ENCODE measurements at regions not wholly inside any gene's neighbourhood (a gene's known extent, or its start where the extent isn't known, plus 50 kb on each side); places are given as distances from the start of the nearest gene placed in this dataset.

DNA sequence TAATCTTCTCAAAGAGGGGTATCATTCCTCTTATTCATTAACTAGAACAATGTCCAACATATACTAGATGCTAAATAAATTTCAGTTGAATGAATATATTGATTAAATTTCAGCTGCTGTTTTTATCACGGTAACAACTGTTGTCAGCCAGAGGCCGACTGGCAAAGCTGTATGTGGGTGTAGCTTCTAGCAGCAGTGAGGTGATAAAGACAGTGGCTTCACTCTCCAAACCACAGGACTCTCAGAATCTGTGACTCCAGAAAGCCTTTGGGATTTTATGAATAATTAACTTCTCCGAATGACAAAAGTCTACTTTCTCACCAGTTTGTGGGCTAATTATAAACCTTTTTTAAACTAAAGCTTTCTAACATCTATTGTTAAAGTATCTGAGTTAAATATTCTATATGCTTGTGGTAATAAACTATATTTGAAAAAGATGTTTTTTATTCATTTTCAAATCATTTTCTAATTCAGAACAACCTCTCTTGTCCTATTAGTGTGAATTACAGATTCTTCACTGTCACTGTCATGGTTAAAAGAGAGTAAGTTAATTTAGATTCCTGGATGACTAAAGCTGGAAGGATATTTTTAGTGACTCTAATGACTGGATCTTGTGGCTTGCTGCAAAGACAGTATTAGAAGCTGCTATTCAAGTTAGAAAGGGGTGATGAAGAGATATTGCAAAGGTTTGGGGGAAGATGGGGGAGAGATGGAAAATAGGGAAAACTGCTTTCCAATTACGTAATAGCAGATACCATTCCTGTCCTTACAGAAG, 796.4 kb upstream of the ARPP21 start:
- no peak for DNase-seq

GRCh38 chr3:34844323-34844620, 795.1 kb upstream of the ARPP21 start:
- DNase-seq = no peak

- DNase-seq = no peak
Measured at GRCh38 chr3:34851137-34851536, 788.2 kb upstream of the ARPP21 start.

- no peak for DNase-seq
Measured at GRCh38 chr3:34852844-34853439, 786.4 kb upstream of the ARPP21 start.

GRCh38 chr3:34856081-34856947, 783.0 kb upstream of the ARPP21 start:
- no peak for DNase-seq

- no peak for DNase-seq
Measured at GRCh38 chr3:34858067-34858660, 781.2 kb upstream of the ARPP21 start.

GRCh38 chr3:34859746-34860145, 779.6 kb upstream of the ARPP21 start:
- no peak for DNase-seq

DNA sequence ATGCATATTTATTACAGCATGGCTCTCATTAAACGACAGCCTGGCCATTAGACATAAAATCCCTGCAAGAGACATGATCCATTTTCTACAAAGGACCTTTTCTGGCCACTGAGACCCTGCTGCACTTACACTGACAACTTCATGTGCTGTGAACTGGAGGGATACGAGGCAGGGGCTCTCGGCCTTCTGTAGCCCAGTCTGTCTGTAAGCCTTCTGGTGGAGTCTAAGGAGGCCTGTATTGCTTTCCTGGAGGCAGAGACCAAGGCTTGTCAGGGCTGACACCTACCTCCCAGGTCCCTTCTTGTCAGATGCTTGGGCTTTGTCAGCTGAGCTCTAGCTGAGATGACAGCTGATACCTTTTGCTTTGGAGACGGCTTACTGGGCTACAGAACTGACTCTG, 776.9 kb upstream of the ARPP21 start:
- DNase-seq = no peak

DNA sequence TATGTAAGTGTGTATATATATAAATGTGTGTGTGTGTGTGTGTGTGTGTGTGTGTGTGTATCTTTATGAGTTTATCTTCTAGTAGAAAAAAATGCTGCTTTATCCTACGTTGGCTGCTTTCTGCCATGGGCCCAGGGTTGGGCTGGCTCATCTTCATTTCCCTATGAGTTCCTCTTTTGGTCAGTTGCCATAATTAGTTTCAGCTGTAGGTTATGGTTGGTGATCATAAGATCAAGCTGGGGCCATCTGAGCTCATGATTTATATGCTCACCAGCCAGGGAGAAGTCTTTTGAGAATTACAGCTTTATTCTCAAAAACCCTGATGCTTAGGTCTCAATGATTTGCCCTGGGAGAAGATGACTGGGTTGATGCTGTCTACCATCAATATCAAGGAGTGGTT, 775.8 kb upstream of the ARPP21 start:
- no peak for DNase-seq

- no peak for DNase-seq
Measured at GRCh38 chr3:34864011-34864410, 775.3 kb upstream of the ARPP21 start.

GRCh38 chr3:34865346-34865745, 774.0 kb upstream of the ARPP21 start:
- DNase-seq = no peak

- DNase-seq = no peak
Measured at GRCh38 chr3:34868935-34869334, 770.4 kb upstream of the ARPP21 start.

GRCh38 chr3:34869696-34870095, 769.6 kb upstream of the ARPP21 start:
- no peak for DNase-seq

DNA sequence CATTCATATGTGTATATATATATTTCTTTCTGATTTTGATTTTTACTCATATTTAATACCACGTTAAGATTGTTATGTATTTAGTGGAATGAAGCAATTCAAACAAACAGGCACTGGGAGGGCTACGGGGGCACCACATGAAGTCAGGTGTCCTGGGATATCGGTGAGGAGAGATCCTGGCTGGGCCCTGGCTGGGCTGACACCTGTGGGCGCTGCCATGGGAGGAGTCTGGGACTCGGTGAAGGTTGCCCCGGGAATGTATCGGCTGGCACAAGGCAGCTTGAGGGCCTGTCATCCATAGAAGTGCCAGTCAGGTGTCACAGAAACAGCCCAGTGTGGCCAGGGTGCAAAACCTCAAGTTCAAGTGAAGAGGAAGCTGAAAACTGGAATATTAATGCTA, 766.9 kb upstream of the ARPP21 start:
- DNase-seq = no peak

- DNase-seq = no peak
Measured at GRCh38 chr3:34876997-34877396, 762.3 kb upstream of the ARPP21 start.

DNA sequence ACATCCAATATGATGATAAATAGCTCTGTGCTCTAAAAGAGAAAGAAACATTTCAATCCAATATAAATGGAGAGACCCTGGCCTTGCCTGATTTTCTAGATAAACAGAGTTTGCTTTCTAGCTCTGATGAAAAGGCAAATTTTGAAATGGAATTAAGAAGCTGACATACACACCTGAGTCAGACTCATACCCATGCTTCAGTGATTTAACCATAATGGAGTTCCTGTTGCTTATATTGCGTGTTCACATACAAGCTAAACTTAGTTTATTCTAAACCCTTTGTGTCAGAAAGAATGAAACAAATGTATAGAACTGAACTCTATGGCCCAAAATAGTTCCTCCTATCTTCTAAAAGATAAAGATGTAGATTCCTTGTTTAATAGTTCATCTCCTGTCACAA, 760.8 kb upstream of the ARPP21 start:
- no peak for DNase-seq

- DNase-seq = no peak
Measured at GRCh38 chr3:34881026-34881425, 758.3 kb upstream of the ARPP21 start.

DNA sequence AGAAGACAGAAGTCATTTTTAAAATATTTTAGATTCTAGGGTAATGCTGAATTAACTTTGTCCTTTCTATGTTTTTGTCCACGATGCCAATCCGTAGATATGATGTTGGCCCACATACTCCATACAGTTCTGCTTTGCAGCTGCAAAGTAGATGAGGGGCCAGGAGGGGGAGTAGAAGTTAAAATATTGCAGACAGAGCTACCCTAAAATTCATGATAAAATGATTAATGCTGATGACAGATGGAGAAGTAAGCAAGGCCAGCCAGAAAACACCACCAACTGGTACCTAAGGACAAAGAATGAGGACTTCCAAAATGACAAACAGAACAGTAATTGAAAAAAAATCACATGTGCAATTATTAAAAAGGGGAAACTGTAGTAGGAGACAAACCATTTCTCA, 756.6 kb upstream of the ARPP21 start:
- DNase-seq = no peak

DNA sequence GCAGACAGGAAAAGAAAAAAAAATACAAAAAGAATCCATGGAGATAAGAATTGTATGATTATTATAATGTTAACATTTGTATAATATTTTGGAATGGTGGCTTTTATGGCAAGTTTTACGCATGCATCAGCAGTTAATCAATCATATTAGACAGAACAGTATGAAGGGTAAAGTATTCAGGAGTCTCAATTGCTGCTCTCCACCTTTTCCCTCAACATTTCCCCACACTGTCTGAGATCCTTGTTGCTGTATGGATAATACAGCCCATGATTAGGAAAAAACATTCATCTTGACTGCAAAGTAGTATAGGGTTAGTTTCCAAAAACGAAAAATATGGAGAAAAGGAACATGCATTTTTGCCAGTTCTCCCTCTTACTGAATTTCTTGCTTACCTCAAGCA, 755.3 kb upstream of the ARPP21 start:
- no peak for DNase-seq

DNA sequence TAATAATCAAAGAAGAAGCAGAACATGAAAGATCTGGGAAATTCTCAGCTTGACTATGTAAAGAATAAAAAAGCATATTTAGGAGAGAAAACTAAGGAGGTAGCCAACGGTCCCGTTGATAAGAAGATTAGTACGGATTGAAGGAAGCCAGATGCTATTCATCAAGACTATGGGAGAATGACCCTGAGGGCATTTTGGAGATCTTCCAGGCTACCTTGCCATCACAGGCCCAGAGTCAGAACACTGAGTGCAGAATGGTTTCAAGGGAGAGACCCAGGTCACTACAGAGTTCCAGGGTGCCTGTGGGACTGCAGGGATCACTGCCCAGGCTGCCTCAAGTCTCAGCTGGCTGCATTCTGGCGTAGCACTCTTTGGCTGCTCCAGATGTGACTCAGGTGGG, 752.9 kb upstream of the ARPP21 start:
- DNase-seq = no peak

GRCh38 chr3:34889641-34890040, 749.7 kb upstream of the ARPP21 start:
- DNase-seq = no peak

- no peak for DNase-seq
Measured at GRCh38 chr3:34890247-34890646, 749.1 kb upstream of the ARPP21 start.

DNA sequence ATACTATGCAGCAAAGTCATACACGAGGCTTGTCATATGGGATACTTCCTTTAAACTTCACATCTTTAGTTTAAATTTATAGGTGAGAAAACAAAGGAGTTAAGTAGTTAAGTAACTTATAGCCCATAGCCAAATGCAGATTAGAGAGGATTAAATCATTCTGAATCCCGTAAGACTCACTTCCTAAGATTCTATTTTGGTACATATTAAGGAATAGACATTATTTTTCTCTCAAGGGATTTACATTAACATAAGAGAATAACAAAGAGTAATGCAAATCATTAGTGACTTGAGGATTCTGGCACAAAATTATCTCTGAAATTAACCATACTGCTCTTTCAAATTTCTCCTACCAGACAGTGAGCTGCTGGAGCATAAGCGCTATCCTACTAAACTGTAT, 747.4 kb upstream of the ARPP21 start:
- DNase-seq = no peak

DNA sequence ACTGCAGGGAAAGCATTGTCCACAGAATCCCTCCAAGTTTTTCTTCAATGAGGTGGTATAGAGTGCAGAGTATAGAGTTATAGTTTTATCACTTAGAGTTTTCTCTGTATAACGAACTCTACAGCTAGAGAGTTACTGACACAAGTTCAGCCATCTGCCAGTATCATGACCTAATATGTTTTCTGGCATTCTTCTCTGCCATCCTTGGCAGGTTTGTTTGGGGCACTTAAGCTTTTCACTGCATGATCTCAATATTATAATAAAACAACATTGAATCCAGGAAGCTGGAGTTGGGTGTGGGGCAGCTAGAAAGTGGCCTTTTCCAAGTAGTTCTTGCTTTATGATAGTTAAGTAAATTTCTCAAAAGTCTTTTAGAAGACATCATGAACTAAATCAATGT, 743.5 kb upstream of the ARPP21 start:
- DNase-seq = no peak

Measured in inflammatory macrophage treated with lipopolysaccharide for 4 hours (primary cell).